K562 (cell line): ENCODE measurements at regions not wholly inside any gene's neighbourhood (a gene's known extent, or its start where the extent isn't known, plus 50 kb on each side); places are given as distances from the start of the nearest gene placed in this dataset.

Source experiments
- ATAC-seq: fragments of 200-7000 bp; cut with Tn5 transposase; 3 replicates; pipeline ENCODE4 v1.9.1; 2020; ENCODE audit warnings: moderate library complexity
- BruUV-seq: library from RNA; stranded (reverse); fragments of 400-500 nt; replicated peaks from 2 replicates; lab custom pipeline; 2021; lab: Mats Ljungman, UMichigan
- CTCF ChIA-PET: fragments of 300-600 bp; formaldehyde crosslinking; extraction: SDS; loops from one replicate; lab custom pipeline; 2021; ENCODE audit warnings: low intra/inter-chr PET ratio; lab: Yijun Ruan, JAX
- POLR2A ChIA-PET: fragments of 300-600, 350-650 bp; sonication (Branson Sonifier 250); formaldehyde crosslinking; extraction: SDS; loops from one replicate; lab custom pipeline; 2021; ENCODE audit warnings: antibody characterized with exemption, inconsistent platforms; lab: Yijun Ruan, JAX
- DNase-seq, 4 experiments: peaks; one replicate each; pipeline versions ENCODE4 v3.0.0 to v3.0.0-alpha.2; 2011 to 2018; ENCODE audit warnings: low spot score in 3 of 4, mixed read lengths in 3 of 4; ENCODE audit errors: extremely low read depth in 1 of 4
- FAIRE-seq: peaks from 2 replicates; lab custom pipeline; 2011; peaks lifted over from hg19 to GRCh38; lab: Jason Lieb, UNC
- H2AFZ ChIP-seq: 2 replicates; pipeline ENCODE4 v1.6.0; 2011; ENCODE audit warnings: low read depth, low read length, control low read depth, inconsistent platforms
- H3K27ac ChIP-seq: fragments of 200-600 bp; 3 replicates; pipeline ENCODE4 v1.8.0; 2011; ENCODE audit warnings: low read depth, mild to moderate bottlenecking, control low read depth, inconsistent platforms, low read length, moderate library complexity, mixed read lengths; ENCODE audit errors: extremely low read depth
- H3K27me3 ChIP-seq, 2 experiments: fragments of 300-600 bp in 1 of 2; 2 replicates in 1 of 2; 3 replicates in 1 of 2; pipeline versions ENCODE4 v1.6.0 to v1.8.0; 2011; ENCODE audit warnings: inconsistent platforms in 2 of 2, low read length in 2 of 2, mild to moderate bottlenecking in 1 of 2, mixed read lengths in 1 of 2, moderate library complexity in 1 of 2; ENCODE audit not compliant: control insufficient read depth in 2 of 2, insufficient read depth in 2 of 2
- H3K36me3 ChIP-seq: fragments of 300-600 bp; 3 replicates; pipeline ENCODE4 v1.8.0; 2011; ENCODE audit warnings: mild to moderate bottlenecking, low read length, inconsistent platforms; ENCODE audit not compliant: control insufficient read depth, insufficient read depth
- H3K4me1 ChIP-seq, 2 experiments: fragments of 200-600 bp in 1 of 2; replicated peaks in 1 of 2; 2 replicates in 1 of 2; 3 replicates in 1 of 2; pipeline versions ENCODE4 v1.5.1 to v1.8.0; 2011; ENCODE audit warnings: inconsistent platforms in 2 of 2, low read length in 2 of 2, mild to moderate bottlenecking in 1 of 2, mixed read lengths in 1 of 2, moderate library complexity in 1 of 2; ENCODE audit not compliant: control insufficient read depth in 2 of 2, insufficient read depth in 2 of 2
- H3K4me2 ChIP-seq: 2 replicates; pipeline ENCODE4 v1.6.1; 2011; ENCODE audit warnings: low read length, control low read depth, inconsistent platforms, mixed read lengths; ENCODE audit not compliant: insufficient read depth
- H3K4me3 ChIP-seq: fragments of 200-600 bp; sonication (generic), shearing (Covaris generic); 2 replicates; pipeline ENCODE4 v1.5.1; 2016; ENCODE audit warnings: control low read depth, inconsistent platforms
- H3K79me2 ChIP-seq: fragments of 200-600 bp; 3 replicates; pipeline ENCODE4 v1.8.0; 2011; ENCODE audit warnings: low read length, inconsistent platforms; ENCODE audit not compliant: control insufficient read depth, insufficient read depth
- H3K9ac ChIP-seq, 2 experiments: 2 replicates each; pipeline versions ENCODE4 v1.6.0 to v1.6.1; 2011; ENCODE audit warnings: low read depth in 2 of 2, low read length in 2 of 2, control low read depth in 1 of 2, inconsistent platforms in 1 of 2, mild to moderate bottlenecking in 1 of 2, mixed read lengths in 1 of 2; ENCODE audit not compliant: insufficient read depth in 1 of 2
- H3K9me1 ChIP-seq: one replicate; pipeline ENCODE4 v1.6.0; 2011; ENCODE audit warnings: inconsistent platforms, mild to moderate bottlenecking, low read length, moderate library complexity; ENCODE audit not compliant: control insufficient read depth, insufficient read depth
- H3K9me3 ChIP-seq: replicated peaks from 2 replicates; pipeline ENCODE4 v1.5.1; 2011; ENCODE audit warnings: low read depth, low read length, inconsistent platforms; ENCODE audit not compliant: control insufficient read depth, insufficient read depth
- H4K20me1 ChIP-seq: replicated peaks from 2 replicates; pipeline ENCODE4 v1.6.1; 2011; ENCODE audit warnings: low read length, inconsistent platforms, mixed read lengths; ENCODE audit not compliant: control insufficient read depth, insufficient read depth
- ARNT ChIP-seq, 2 experiments: fragments of 450-650 bp; IDR thresholded peaks; 2 replicates each; pipeline ENCODE4 v1.6.1; 2016; ENCODE audit warnings: mild to moderate bottlenecking in 1 of 2
- FOXA3 ChIP-seq, 2 experiments: fragments of 450-650 bp in 1 of 2; sonication (generic) in 1 of 2; formaldehyde crosslinking; IDR thresholded peaks in 1 of 2; conservative IDR thresholded peaks in 1 of 2; 2 replicates each; pipeline versions ENCODE4 v1.4.0 to v1.8.0; 2020 to 2022; ENCODE audit warnings: mild to moderate bottlenecking in 2 of 2, missing genetic modification reagents in 1 of 2
- HDAC1 ChIP-seq, 2 experiments: fragments of 450-650 bp; IDR thresholded peaks; 2 replicates each; pipeline ENCODE4 v1.6.1; 2016 to 2017; ENCODE audit warnings: inconsistent platforms in 1 of 2, mild to moderate bottlenecking in 1 of 2, moderate library complexity in 1 of 2
- NCOA1 ChIP-seq: fragments of 450-650 bp; IDR thresholded peaks from 2 replicates; pipeline ENCODE4 v1.6.1; 2016; ENCODE audit warnings: low read depth
- NR2C1 ChIP-seq, 2 experiments: fragments of 450-650 bp; IDR thresholded peaks; 2 replicates each; pipeline ENCODE4 v1.6.1; 2017; ENCODE audit warnings: mild to moderate bottlenecking in 2 of 2, antibody characterized with exemption in 1 of 2, inconsistent platforms in 1 of 2, missing compliant biosample characterization in 1 of 2, missing genetic modification characterization in 1 of 2
- PTBP1 ChIP-seq: fragments of 200-400 bp; formaldehyde crosslinking; IDR thresholded peaks from 2 replicates; pipeline ENCODE4 v1.6.1; 2017; ENCODE audit warnings: low read depth, low read length
- SNAPC5 ChIP-seq: fragments of 250-450 bp; sonication (Bioruptor Pico); IDR thresholded peaks from 2 replicates; pipeline ENCODE4 v1.8.0; 2021; ENCODE audit warnings: moderate library complexity, mild to moderate bottlenecking, inconsistent platforms
- STAT6 ChIP-seq: sonication (generic); formaldehyde crosslinking; IDR thresholded peaks from 2 replicates; pipeline ENCODE4 v1.8.1; 2023; ENCODE audit warnings: mild to moderate bottlenecking, missing genetic modification reagents
- TBL1XR1 ChIP-seq, 2 experiments: IDR thresholded peaks; 2 replicates each; pipeline ENCODE4 v1.6.1; 2012; ENCODE audit warnings: improper control_type of control experiment in 2 of 2, low read length in 2 of 2, mild to moderate bottlenecking in 1 of 2
- TCF7 ChIP-seq: sonication (generic); IDR thresholded peaks from 2 replicates; pipeline ENCODE4 v1.6.1; 2016; ENCODE audit warnings: antibody characterized with exemption, borderline replicate concordance
- ZBTB49 ChIP-seq: sonication (generic); formaldehyde crosslinking; IDR thresholded peaks from 2 replicates; pipeline ENCODE4 v1.8.0; 2022; ENCODE audit warnings: missing genetic modification reagents, mild to moderate bottlenecking, borderline replicate concordance
- ZBTB9 ChIP-seq: fragments of 450-650 bp; formaldehyde crosslinking; IDR thresholded peaks from 2 replicates; pipeline ENCODE4 v1.4.0; 2020; ENCODE audit warnings: mild to moderate bottlenecking, moderate library complexity
- WGBS: fragments of 100-300 bp; shearing (Covaris generic); methylation state at CpG from one replicate; pipeline ENCODE4 v1.1.6; 2016; ENCODE audit warnings: low coverage, mixed read lengths; ENCODE audit not compliant: insufficient coverage; ENCODE audit errors: missing lambda C conversion rate; 5-methylcytosine and 5-hydroxymethylcytosine counted together
- in situ Hi-C: fragments of 300-500 bp; cut with MboI; formaldehyde crosslinking; loops from 4 replicates; pipeline ENCODE4 v1.15.0; 2018; ENCODE audit warnings: inconsistent platforms, mixed read lengths
- intact Hi-C: fragments of 100-400 bp; cut with micrococcal nuclease; formaldehyde crosslinking; loops from 2 replicates; pipeline ENCODE4 v1.14.2; 2022

GRCh38 chr14:22210906-22211305 is 378.1 kb downstream of the DAD1 start (continued):
- TF ChIP-seq ZBTB49 (CRISPR knock-in tag) (no peak), ZBTB9 (CRISPR knock-in tag) (no peak)

GRCh38 chr14:22210026-22210425 is 379.0 kb downstream of the DAD1 start:
- H4K20me1 ChIP-seq = no peaks in the 10 kb centered on the region
- in situ Hi-C loops (no loop called here), intact Hi-C loops (no loop called here)
- H3K4me1 ChIP-seq = no peaks in the 10 kb centered on the region
- TF ChIP-seq HDAC1 (IDR thresholded peaks at IDR 0.05) (no peak), FOXA3 (CRISPR knock-in tag; conservative IDR thresholded peaks at IDR 0.05 in 1 of 2, IDR thresholded peaks at IDR 0.05 in 1 of 2) (no peak), TCF7 (no peak), NCOA1 (no peak), TBL1XR1 (IDR thresholded peaks at IDR 0.05; ENCODE audit: low read length in 2 of 2) (no peak), ARNT (IDR thresholded peaks at IDR 0.05) (no peak), PTBP1 (no peak), NR2C1 (IDR thresholded peaks at IDR 0.05) (no peak), NR2C1 (tag; IDR thresholded peaks at IDR 0.05) (no peak), STAT6 (CRISPR knock-in tag) (no peak), SNAPC5 (CRISPR knock-in tag) (no peak)
- H3K27me3 ChIP-seq = no peaks in the 10 kb centered on the region
- DNase-seq (no peak), ATAC-seq (no peak), FAIRE-seq (no peak)
- WGBS = 0% methylated on average over 2 of the region's 2 CpGs
- H3K4me2 ChIP-seq = no peak overlapping the region
- BruUV-seq = no TSS peak
- no peaks in the 10 kb centered on the region for H3K9me1 ChIP-seq
- ChIA-PET CTCF (no interaction called here), POLR2A (interaction anchor here (0.6 kb wide), 1 partner anchor 731 kb away, joined by 3 read pairs; no protein-coding TSS in a partner anchor)
- no peak overlapping the region for H2AFZ ChIP-seq
- H3K4me3 ChIP-seq = no peak overlapping the region
- H3K9ac ChIP-seq = no peak overlapping the region
- no peak overlapping the region for H3K27ac ChIP-seq
- H3K36me3 ChIP-seq = no peaks in the 10 kb centered on the region
- no peaks in the 10 kb centered on the region for H3K79me2 ChIP-seq
- H3K9me3 ChIP-seq = no peaks in the 10 kb centered on the region
